HEK293 (cell line): ENCODE measurements at regions not wholly inside any gene's neighbourhood (a gene's known extent, or its start where the extent isn't known, plus 50 kb on each side); places are given as distances from the start of the nearest gene placed in this dataset.

Experiments used
- HOXA7 ChIP-seq: sonication (generic); formaldehyde crosslinking; IDR thresholded peaks from 2 replicates; pipeline ENCODE4 v1.8.1; 2022; ENCODE audit warnings: missing genetic modification reagents, borderline replicate concordance
- KLF16 ChIP-seq: fragments of 450-650 bp; formaldehyde crosslinking; IDR thresholded peaks from 2 replicates; pipeline ENCODE4 v1.5.1; 2017; ENCODE audit warnings: missing biosample characterization, missing genetic modification characterization
- KLF8 ChIP-seq: fragments of 450-650 bp; formaldehyde crosslinking; IDR thresholded peaks from 2 replicates; pipeline ENCODE4 v1.5.1; 2016; ENCODE audit warnings: missing biosample characterization, missing genetic modification characterization
- RBAK ChIP-seq: fragments of 450-650 bp; formaldehyde crosslinking; IDR thresholded peaks from 2 replicates; pipeline ENCODE4 v1.5.1; 2016; ENCODE audit warnings: missing biosample characterization, missing genetic modification characterization
- SALL2 ChIP-seq: fragments of 450-650 bp; formaldehyde crosslinking; IDR thresholded peaks from 2 replicates; pipeline ENCODE4 v1.5.0; 2017; ENCODE audit warnings: missing biosample characterization, mild to moderate bottlenecking, missing genetic modification characterization, borderline replicate concordance
- YY1 ChIP-seq: fragments of 450-650 bp; formaldehyde crosslinking; IDR thresholded peaks from 2 replicates; pipeline ENCODE4 v1.5.1; 2018; ENCODE audit warnings: missing biosample characterization, missing genetic modification characterization
- ZNF155 ChIP-seq: fragments of 450-650 bp; formaldehyde crosslinking; IDR thresholded peaks from 2 replicates; pipeline ENCODE4 v1.5.1; 2016; ENCODE audit warnings: missing biosample characterization, missing genetic modification characterization
- ZNF174 ChIP-seq: fragments of 450-650 bp; formaldehyde crosslinking; IDR thresholded peaks from 2 replicates; pipeline ENCODE4 v1.5.0; 2017; ENCODE audit warnings: missing biosample characterization, mild to moderate bottlenecking, missing genetic modification characterization
- ZNF202 ChIP-seq: fragments of 450-650 bp; formaldehyde crosslinking; IDR thresholded peaks from 2 replicates; pipeline ENCODE4 v1.5.1; 2016; ENCODE audit warnings: missing biosample characterization, missing genetic modification characterization, borderline replicate concordance
- ZNF302 ChIP-seq: fragments of 450-650 bp; formaldehyde crosslinking; IDR thresholded peaks from 2 replicates; pipeline ENCODE4 v1.5.1; 2016; ENCODE audit warnings: missing biosample characterization, missing genetic modification characterization, low read depth
- ZNF426 ChIP-seq: fragments of 450-650 bp; formaldehyde crosslinking; IDR thresholded peaks from 2 replicates; pipeline ENCODE4 v1.5.1; 2017; ENCODE audit warnings: missing biosample characterization, missing genetic modification characterization, mild to moderate bottlenecking, inconsistent platforms, moderate library complexity
- ZNF514 ChIP-seq: fragments of 450-650 bp; formaldehyde crosslinking; IDR thresholded peaks from 2 replicates; pipeline ENCODE4 v1.5.1; 2016; ENCODE audit warnings: missing biosample characterization, missing genetic modification characterization
- ZNF610 ChIP-seq: fragments of 450-650 bp; formaldehyde crosslinking; IDR thresholded peaks from 2 replicates; pipeline ENCODE4 v1.5.1; 2016; ENCODE audit warnings: missing biosample characterization, missing genetic modification characterization, borderline replicate concordance
- ZNF658 ChIP-seq: fragments of 450-650 bp; formaldehyde crosslinking; IDR thresholded peaks from 2 replicates; pipeline ENCODE4; 2016; ENCODE audit warnings: missing biosample characterization, missing genetic modification characterization
- ZNF768 ChIP-seq: fragments of 450-650 bp; formaldehyde crosslinking; IDR thresholded peaks from 2 replicates; pipeline ENCODE4 v1.5.1; 2018; ENCODE audit warnings: missing biosample characterization, mild to moderate bottlenecking, missing genetic modification characterization
- ZNF776 ChIP-seq: fragments of 450-650 bp; formaldehyde crosslinking; IDR thresholded peaks from 2 replicates; pipeline ENCODE4 v1.5.0; 2017; ENCODE audit warnings: missing biosample characterization, missing genetic modification characterization, borderline replicate concordance
- ZXDB ChIP-seq: fragments of 450-650 bp; formaldehyde crosslinking; IDR thresholded peaks from 2 replicates; pipeline ENCODE4 v1.5.1; 2016; ENCODE audit warnings: missing biosample characterization, missing genetic modification characterization
- TF ChIP-seq, protein P1 (sequence below): fragments of 450-650 bp; formaldehyde crosslinking; IDR thresholded peaks from 2 replicates; pipeline ENCODE4 v1.5.1; 2016; ENCODE audit warnings: missing biosample characterization, missing genetic modification characterization
- TF ChIP-seq, protein P2 (sequence below): fragments of 450-650 bp; IDR thresholded peaks from 2 replicates; pipeline ENCODE4 v1.5.1; 2018; ENCODE audit warnings: missing biosample characterization, mild to moderate bottlenecking, missing genetic modification characterization
- TF ChIP-seq, protein P3 (sequence below): fragments of 450-650 bp; formaldehyde crosslinking; IDR thresholded peaks from 2 replicates; pipeline ENCODE4 v1.5.1; 2016; ENCODE audit warnings: missing biosample characterization, missing genetic modification characterization
- TF ChIP-seq, protein P4 (sequence below): fragments of 450-650 bp; formaldehyde crosslinking; IDR thresholded peaks from 2 replicates; pipeline ENCODE4 v1.5.1; 2016; ENCODE audit warnings: missing biosample characterization, missing genetic modification characterization
- TF ChIP-seq, protein P5 (sequence below): fragments of 450-650 bp; formaldehyde crosslinking; IDR thresholded peaks from 2 replicates; pipeline ENCODE4 v1.5.1; 2016; ENCODE audit warnings: missing biosample characterization, missing genetic modification characterization
- TF ChIP-seq, protein P6 (sequence below): fragments of 450-650 bp; formaldehyde crosslinking; IDR thresholded peaks from 2 replicates; pipeline ENCODE4 v1.5.1; 2017; ENCODE audit warnings: missing biosample characterization, missing genetic modification characterization
- TF ChIP-seq, protein P7 (sequence below): fragments of 450-650 bp; formaldehyde crosslinking; IDR thresholded peaks from 2 replicates; pipeline ENCODE4 v1.5.1; 2016; ENCODE audit warnings: missing biosample characterization, missing genetic modification characterization
- TF ChIP-seq, protein P8 (sequence below): fragments of 450-650 bp; formaldehyde crosslinking; optimal IDR thresholded peaks from 2 replicates; pipeline ENCODE3; 2016; ENCODE audit warnings: missing biosample characterization, mild to moderate bottlenecking, missing genetic modification characterization

DNA sequence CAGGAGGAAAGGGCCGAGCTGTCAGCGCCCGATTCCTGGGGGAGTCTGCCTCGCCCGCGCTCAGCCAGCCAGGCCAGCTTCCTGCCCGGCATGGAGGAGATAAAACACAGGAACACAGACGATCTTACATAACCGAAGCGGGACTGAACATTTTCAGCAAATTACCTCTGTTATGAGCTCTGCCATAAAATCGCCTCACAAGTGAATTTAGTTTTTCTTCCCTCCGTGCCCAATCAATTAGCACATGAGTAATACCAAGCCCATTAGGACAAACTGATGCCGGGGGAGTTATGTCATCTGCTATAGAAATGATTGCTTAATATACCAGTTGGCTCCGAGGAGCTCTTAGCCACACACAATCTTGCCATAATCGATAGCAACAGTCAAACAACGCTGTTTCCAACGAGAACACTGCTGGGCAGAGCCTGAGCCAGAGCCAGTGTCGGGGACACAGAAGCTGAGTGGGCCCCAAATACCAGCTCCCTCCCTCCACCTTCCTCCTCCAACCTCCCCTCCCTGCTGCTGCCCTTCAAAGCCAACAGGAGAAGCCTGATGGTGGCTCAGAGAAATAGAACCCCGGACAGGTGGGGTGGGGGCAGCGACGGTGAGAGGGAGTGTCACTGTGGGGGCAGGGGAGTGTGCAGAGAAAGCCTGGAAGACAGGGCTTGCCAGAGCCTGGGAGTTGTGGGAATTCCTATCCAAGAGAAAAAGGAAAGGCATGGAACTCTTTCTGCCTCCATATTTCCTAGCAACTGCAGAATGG is 279.4 kb upstream of the TLE3 start (continued):
- TF ChIP-seq, protein P1, sequence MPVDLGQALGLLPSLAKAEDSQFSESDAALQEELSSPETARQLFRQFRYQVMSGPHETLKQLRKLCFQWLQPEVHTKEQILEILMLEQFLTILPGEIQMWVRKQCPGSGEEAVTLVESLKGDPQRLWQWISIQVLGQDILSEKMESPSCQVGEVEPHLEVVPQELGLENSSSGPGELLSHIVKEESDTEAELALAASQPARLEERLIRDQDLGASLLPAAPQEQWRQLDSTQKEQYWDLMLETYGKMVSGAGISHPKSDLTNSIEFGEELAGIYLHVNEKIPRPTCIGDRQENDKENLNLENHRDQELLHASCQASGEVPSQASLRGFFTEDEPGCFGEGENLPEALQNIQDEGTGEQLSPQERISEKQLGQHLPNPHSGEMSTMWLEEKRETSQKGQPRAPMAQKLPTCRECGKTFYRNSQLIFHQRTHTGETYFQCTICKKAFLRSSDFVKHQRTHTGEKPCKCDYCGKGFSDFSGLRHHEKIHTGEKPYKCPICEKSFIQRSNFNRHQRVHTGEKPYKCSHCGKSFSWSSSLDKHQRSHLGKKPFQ (tag by site-specific recombination), result no peak
- TF ChIP-seq, protein P2, sequence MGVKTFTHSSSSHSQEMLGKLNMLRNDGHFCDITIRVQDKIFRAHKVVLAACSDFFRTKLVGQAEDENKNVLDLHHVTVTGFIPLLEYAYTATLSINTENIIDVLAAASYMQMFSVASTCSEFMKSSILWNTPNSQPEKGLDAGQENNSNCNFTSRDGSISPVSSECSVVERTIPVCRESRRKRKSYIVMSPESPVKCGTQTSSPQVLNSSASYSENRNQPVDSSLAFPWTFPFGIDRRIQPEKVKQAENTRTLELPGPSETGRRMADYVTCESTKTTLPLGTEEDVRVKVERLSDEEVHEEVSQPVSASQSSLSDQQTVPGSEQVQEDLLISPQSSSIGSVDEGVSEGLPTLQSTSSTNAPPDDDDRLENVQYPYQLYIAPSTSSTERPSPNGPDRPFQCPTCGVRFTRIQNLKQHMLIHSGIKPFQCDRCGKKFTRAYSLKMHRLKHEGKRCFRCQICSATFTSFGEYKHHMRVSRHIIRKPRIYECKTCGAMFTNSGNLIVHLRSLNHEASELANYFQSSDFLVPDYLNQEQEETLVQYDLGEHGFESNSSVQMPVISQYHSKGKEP (tag by site-specific recombination), result no peak
- TF ChIP-seq ZNF202 (tag by site-specific recombination) (no peak), ZNF174 (tag by site-specific recombination) (no peak), ZXDB (no peak), ZNF514 (tag by site-specific recombination) (no peak), KLF8 (tag by site-specific recombination) (no peak), KLF16 (tag by site-specific recombination) (no peak; the same call in 1 of the 2 replicates), ZNF302 (tag by site-specific recombination) (no peak), ZNF768 (tag by site-specific recombination) (no peak), SALL2 (no peak), ZNF426 (tag by site-specific recombination) (no peak), ZNF658 (tag by site-specific recombination) (no peak), ZNF155 (tag by site-specific recombination) (no peak), ZNF610 (no peak), YY1 (tag by site-specific recombination) (no peak), ZNF776 (tag by site-specific recombination) (no peak), RBAK (tag by site-specific recombination) (no peak), HOXA7 (CRISPR knock-in tag) (no peak)
- TF ChIP-seq, protein P3, sequence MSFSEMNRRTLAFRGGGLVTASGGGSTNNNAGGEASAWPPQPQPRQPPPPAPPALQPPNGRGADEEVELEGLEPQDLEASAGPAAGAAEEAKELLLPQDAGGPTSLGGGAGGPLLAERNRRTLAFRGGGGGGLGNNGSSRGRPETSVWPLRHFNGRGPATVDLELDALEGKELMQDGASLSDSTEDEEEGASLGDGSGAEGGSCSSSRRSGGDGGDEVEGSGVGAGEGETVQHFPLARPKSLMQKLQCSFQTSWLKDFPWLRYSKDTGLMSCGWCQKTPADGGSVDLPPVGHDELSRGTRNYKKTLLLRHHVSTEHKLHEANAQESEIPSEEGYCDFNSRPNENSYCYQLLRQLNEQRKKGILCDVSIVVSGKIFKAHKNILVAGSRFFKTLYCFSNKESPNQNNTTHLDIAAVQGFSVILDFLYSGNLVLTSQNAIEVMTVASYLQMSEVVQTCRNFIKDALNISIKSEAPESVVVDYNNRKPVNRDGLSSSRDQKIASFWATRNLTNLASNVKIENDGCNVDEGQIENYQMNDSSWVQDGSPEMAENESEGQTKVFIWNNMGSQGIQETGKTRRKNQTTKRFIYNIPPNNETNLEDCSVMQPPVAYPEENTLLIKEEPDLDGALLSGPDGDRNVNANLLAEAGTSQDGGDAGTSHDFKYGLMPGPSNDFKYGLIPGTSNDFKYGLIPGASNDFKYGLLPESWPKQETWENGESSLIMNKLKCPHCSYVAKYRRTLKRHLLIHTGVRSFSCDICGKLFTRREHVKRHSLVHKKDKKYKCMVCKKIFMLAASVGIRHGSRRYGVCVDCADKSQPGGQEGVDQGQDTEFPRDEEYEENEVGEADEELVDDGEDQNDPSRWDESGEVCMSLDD (tag by site-specific recombination), result no peak
- TF ChIP-seq, protein P4, sequence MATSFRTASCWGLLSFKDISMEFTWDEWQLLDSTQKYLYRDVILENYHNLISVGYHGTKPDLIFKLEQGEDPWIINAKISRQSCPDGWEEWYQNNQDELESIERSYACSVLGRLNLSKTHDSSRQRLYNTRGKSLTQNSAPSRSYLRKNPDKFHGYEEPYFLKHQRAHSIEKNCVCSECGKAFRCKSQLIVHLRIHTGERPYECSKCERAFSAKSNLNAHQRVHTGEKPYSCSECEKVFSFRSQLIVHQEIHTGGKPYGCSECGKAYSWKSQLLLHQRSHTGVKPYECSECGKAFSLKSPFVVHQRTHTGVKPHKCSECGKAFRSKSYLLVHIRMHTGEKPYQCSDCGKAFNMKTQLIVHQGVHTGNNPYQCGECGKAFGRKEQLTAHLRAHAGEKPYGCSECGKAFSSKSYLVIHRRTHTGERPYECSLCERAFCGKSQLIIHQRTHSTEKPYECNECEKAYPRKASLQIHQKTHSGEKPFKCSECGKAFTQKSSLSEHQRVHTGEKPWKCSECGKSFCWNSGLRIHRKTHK, result no peak
- TF ChIP-seq, protein P5, sequence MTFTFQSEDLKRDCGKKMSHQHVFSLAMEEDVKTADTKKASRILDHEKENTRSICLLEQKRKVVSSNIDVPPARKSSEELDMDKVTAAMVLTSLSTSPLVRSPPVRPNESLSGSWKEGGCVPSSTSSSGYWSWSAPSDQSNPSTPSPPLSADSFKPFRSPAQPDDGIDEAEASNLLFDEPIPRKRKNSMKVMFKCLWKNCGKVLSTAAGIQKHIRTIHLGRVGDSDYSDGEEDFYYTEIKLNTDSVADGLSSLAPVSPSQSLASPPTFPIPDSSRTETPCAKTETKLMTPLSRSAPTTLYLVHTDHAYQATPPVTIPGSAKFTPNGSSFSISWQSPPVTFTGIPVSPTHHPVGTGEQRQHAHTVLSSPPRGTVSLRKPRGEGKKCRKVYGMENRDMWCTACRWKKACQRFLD (tag by site-specific recombination), result no peak
- TF ChIP-seq, protein P6, sequence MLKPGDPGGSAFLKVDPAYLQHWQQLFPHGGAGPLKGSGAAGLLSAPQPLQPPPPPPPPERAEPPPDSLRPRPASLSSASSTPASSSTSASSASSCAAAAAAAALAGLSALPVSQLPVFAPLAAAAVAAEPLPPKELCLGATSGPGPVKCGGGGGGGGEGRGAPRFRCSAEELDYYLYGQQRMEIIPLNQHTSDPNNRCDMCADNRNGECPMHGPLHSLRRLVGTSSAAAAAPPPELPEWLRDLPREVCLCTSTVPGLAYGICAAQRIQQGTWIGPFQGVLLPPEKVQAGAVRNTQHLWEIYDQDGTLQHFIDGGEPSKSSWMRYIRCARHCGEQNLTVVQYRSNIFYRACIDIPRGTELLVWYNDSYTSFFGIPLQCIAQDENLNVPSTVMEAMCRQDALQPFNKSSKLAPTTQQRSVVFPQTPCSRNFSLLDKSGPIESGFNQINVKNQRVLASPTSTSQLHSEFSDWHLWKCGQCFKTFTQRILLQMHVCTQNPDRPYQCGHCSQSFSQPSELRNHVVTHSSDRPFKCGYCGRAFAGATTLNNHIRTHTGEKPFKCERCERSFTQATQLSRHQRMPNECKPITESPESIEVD (tag by site-specific recombination), result peak; percentile 98
- TF ChIP-seq, protein P7, sequence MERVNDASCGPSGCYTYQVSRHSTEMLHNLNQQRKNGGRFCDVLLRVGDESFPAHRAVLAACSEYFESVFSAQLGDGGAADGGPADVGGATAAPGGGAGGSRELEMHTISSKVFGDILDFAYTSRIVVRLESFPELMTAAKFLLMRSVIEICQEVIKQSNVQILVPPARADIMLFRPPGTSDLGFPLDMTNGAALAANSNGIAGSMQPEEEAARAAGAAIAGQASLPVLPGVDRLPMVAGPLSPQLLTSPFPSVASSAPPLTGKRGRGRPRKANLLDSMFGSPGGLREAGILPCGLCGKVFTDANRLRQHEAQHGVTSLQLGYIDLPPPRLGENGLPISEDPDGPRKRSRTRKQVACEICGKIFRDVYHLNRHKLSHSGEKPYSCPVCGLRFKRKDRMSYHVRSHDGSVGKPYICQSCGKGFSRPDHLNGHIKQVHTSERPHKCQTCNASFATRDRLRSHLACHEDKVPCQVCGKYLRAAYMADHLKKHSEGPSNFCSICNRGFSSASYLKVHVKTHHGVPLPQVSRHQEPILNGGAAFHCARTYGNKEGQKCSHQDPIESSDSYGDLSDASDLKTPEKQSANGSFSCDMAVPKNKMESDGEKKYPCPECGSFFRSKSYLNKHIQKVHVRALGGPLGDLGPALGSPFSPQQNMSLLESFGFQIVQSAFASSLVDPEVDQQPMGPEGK (tag by site-specific recombination), result 0 out of 2 replicates have a peak, but pooled peaks have one; percentile 50
- TF ChIP-seq, protein P8, sequence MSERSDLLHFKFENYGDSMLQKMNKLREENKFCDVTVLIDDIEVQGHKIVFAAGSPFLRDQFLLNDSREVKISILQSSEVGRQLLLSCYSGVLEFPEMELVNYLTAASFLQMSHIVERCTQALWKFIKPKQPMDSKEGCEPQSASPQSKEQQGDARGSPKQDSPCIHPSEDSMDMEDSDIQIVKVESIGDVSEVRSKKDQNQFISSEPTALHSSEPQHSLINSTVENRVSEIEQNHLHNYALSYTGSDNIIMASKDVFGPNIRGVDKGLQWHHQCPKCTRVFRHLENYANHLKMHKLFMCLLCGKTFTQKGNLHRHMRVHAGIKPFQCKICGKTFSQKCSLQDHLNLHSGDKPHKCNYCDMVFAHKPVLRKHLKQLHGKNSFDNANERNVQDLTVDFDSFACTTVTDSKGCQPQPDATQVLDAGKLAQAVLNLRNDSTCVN (tag by site-specific recombination), result no peak
